ENCODE measurements at regions not wholly inside any gene's neighbourhood (a gene's known extent, or its start where the extent isn't known, plus 50 kb on each side); places are given as distances from the start of the nearest gene placed in this dataset.

DNA sequence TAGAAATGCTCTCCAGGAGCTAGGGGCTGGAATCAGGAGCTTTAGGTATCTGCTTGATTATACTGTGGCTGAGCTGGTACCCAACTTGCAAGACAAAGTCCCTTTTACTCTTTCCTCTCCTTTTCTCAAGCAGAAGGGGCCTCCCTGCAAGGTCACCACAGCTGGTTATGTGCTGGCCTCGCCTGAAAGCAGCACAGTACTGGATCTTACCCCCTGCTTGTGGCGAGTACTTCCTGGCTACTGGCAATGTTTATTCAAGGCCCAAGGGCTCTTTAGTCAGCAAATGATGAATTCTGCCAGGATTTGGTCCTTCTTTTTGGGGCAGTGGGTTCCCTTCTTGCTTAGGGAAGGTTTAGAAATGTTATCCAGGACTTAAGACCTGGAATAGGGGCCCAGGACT lies 234.6 kb downstream of the RAP2B start:
- Histone ChIP-seq H2AFZ (ENCODE audit: low read depth, low read length) (no peak overlapping the region), H3K9ac (replicated peaks; ENCODE audit: extremely low read depth, insufficient read depth, low read length) (no peak overlapping the region), H3K27ac (ENCODE audit: insufficient read depth, low read depth, low read length) (no peak overlapping the region), H4K20me1 (replicated peaks; ENCODE audit: control insufficient read depth, extremely low read depth, insufficient read depth, low read length) (no peaks in the 10 kb centered on the region), H3K4me2 (ENCODE audit: insufficient read depth, low read length) (no peak overlapping the region), H3K4me3 (replicated peaks in 1 of 3; ENCODE audit: insufficient read depth in 1 of 3, low read depth in 1 of 3, low read length in 3 of 3) (no peak overlapping the region), H3K4me1 (ENCODE audit: control insufficient read depth, extremely low read depth, insufficient read depth, low read length) (no peaks in the 10 kb centered on the region), H3K9me3 (replicated peaks; ENCODE audit: control insufficient read depth, insufficient read depth, low read length) (no peaks in the 10 kb centered on the region), H3K27me3 (ENCODE audit: control insufficient read depth in 2 of 2, insufficient read depth in 2 of 2, low read length in 2 of 2) (no peaks in the 10 kb centered on the region), H3K79me2 (ENCODE audit: control insufficient read depth, insufficient read depth, low read length) (no peaks in the 10 kb centered on the region), H3K9me1 (replicated peaks; ENCODE audit: control insufficient read depth, extremely low read depth, insufficient read depth, low read length) (no peaks in the 10 kb centered on the region), H3K36me3 (ENCODE audit: control insufficient read depth in 2 of 2, extremely low read depth in 1 of 2, insufficient read depth in 2 of 2, low read length in 2 of 2) (no peaks in the 10 kb centered on the region)
- DNase-seq (ENCODE audit: low read depth, low spot score) (no peak), FAIRE-seq (no peak)
- TF ChIP-seq FOS (IDR thresholded peaks at IDR 0.05; ENCODE audit: borderline replicate concordance, insufficient read depth, low read length) (no peak), GATA2 (IDR thresholded peaks at IDR 0.05; ENCODE audit: insufficient read depth, insufficient read length, low read depth, low read length) (no peak), JUN (IDR thresholded peaks at IDR 0.05; ENCODE audit: borderline replicate concordance, insufficient read depth, insufficient read length, low read depth) (no peak), MYC (IDR thresholded peaks at IDR 0.05; ENCODE audit: low read depth, low read length) (no peak), POLR2AphosphoS5 (IDR thresholded peaks at IDR 0.05; ENCODE audit: insufficient read depth, low read depth, low read length) (no peak), POLR2A (IDR thresholded peaks at IDR 0.05; ENCODE audit: low read depth, low read length) (no peak)
- TF ChIP-seq, protein P1, sequence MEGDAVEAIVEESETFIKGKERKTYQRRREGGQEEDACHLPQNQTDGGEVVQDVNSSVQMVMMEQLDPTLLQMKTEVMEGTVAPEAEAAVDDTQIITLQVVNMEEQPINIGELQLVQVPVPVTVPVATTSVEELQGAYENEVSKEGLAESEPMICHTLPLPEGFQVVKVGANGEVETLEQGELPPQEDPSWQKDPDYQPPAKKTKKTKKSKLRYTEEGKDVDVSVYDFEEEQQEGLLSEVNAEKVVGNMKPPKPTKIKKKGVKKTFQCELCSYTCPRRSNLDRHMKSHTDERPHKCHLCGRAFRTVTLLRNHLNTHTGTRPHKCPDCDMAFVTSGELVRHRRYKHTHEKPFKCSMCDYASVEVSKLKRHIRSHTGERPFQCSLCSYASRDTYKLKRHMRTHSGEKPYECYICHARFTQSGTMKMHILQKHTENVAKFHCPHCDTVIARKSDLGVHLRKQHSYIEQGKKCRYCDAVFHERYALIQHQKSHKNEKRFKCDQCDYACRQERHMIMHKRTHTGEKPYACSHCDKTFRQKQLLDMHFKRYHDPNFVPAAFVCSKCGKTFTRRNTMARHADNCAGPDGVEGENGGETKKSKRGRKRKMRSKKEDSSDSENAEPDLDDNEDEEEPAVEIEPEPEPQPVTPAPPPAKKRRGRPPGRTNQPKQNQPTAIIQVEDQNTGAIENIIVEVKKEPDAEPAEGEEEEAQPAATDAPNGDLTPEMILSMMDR (IDR thresholded peaks at IDR 0.05; ENCODE audit: extremely low read depth in 1 of 2, insufficient read depth in 1 of 2, low read depth in 1 of 2, low read length in 2 of 2): no peak
- TF ChIP-seq, protein P2, sequence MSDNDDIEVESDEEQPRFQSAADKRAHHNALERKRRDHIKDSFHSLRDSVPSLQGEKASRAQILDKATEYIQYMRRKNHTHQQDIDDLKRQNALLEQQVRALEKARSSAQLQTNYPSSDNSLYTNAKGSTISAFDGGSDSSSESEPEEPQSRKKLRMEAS (IDR thresholded peaks at IDR 0.05; ENCODE audit: insufficient read depth, insufficient read length): no peak
- ChIA-PET POLR2A (interaction anchor here (0.7 kb wide), 1 partner anchor 103 kb away, joined by 3 read pairs; no protein-coding TSS in a partner anchor), CTCF (no interaction called here)
- no TSS peak for BruUV-seq (replicated peaks)
- dilution Hi-C loops (cut with MboI; ENCODE audit: extremely low pct_ligation_motif_present, low sequenced_read_pairs) (no loop called here), intact Hi-C loops (cut with micrococcal nuclease) (no loop called here)
